ENCODE measurements at regions not wholly inside any gene's neighbourhood (a gene's known extent, or its start where the extent isn't known, plus 50 kb on each side); places are given as distances from the start of the nearest gene placed in this dataset.

GRCh38 chr14:62125793-62126192 is 363.6 kb downstream of the SNAPC1 start:
- H3K27me3 Mint-ChIP-seq (ENCODE audit: low read depth), result peaks cover 73% of the 10 kb centered on the region
- H3K9me3 Mint-ChIP-seq, result no peaks in the 10 kb centered on the region
- no peak overlapping the region for H3K4me3 Mint-ChIP-seq
- TF ChIP-seq CTCF (IDR thresholded peaks at IDR 0.05; ENCODE audit: unreplicated experiment in 3 of 3), result no peak
- no peaks in the 10 kb centered on the region for H3K4me1 Mint-ChIP-seq
- no peaks in the 10 kb centered on the region for H3K36me3 Mint-ChIP-seq (ENCODE audit: low read depth)
- no peak overlapping the region for H3K27ac Mint-ChIP-seq

GRCh38 chr14:62126879-62127478 is 364.8 kb downstream of the SNAPC1 start:
- Mint-ChIP-seq H3K4me3 (no peak overlapping the region), H3K4me1 (no peaks in the 10 kb centered on the region), H3K9me3 (no peaks in the 10 kb centered on the region), H3K27me3 (ENCODE audit: low read depth) (peaks cover 73% of the 10 kb centered on the region), H3K27ac (no peak overlapping the region), H3K36me3 (ENCODE audit: low read depth) (no peaks in the 10 kb centered on the region)
- TF ChIP-seq CTCF (IDR thresholded peaks at IDR 0.05; ENCODE audit: unreplicated experiment in 3 of 3), result peak; percentile 74 to 80 (median 79)

GRCh38 chr14:62130441-62130840 is 368.2 kb downstream of the SNAPC1 start:
- TF ChIP-seq CTCF (IDR thresholded peaks at IDR 0.05; ENCODE audit: unreplicated experiment in 3 of 3), result no peak
- no peak overlapping the region for H3K4me3 Mint-ChIP-seq
- H3K27ac Mint-ChIP-seq, result no peak overlapping the region
- peaks cover 15% of the 10 kb centered on the region for H3K4me1 Mint-ChIP-seq
- no peaks in the 10 kb centered on the region for H3K36me3 Mint-ChIP-seq (ENCODE audit: low read depth)
- peaks cover 48% of the 10 kb centered on the region for H3K27me3 Mint-ChIP-seq (ENCODE audit: low read depth)
- peaks cover 3% of the 10 kb centered on the region for H3K9me3 Mint-ChIP-seq

- H3K4me1 Mint-ChIP-seq, result peaks cover 18% of the 10 kb centered on the region
- H3K4me3 Mint-ChIP-seq, result no peak overlapping the region
- peaks cover 3% of the 10 kb centered on the region for H3K9me3 Mint-ChIP-seq
- H3K36me3 Mint-ChIP-seq (ENCODE audit: low read depth), result no peaks in the 10 kb centered on the region
- TF ChIP-seq CTCF (IDR thresholded peaks at IDR 0.05; ENCODE audit: unreplicated experiment in 3 of 3), result no peak
- peak overlapping the region; percentile 15 to 37 (median 27) for H3K27ac Mint-ChIP-seq
- H3K27me3 Mint-ChIP-seq (ENCODE audit: low read depth), result peaks cover 29% of the 10 kb centered on the region
Observed at GRCh38 chr14:62133776-62134550, 371.7 kb downstream of the SNAPC1 start.

GRCh38 chr14:62138593-62138992 is 376.4 kb downstream of the SNAPC1 start:
- Mint-ChIP-seq H3K4me1 (peaks cover 30% of the 10 kb centered on the region), H3K4me3 (no peak overlapping the region), H3K27me3 (ENCODE audit: low read depth) (no peaks in the 10 kb centered on the region), H3K9me3 (peaks cover 3% of the 10 kb centered on the region), H3K36me3 (ENCODE audit: low read depth) (no peaks in the 10 kb centered on the region), H3K27ac (peak overlapping the region in 1 of 3 experiments; percentile 11)
- no peak for TF ChIP-seq CTCF (IDR thresholded peaks at IDR 0.05; ENCODE audit: unreplicated experiment in 3 of 3)

Measured in nephron (organoid).